ENCODE measurements at regions not wholly inside any gene's neighbourhood (a gene's known extent, or its start where the extent isn't known, plus 50 kb on each side); places are given as distances from the start of the nearest gene placed in this dataset.

DNA sequence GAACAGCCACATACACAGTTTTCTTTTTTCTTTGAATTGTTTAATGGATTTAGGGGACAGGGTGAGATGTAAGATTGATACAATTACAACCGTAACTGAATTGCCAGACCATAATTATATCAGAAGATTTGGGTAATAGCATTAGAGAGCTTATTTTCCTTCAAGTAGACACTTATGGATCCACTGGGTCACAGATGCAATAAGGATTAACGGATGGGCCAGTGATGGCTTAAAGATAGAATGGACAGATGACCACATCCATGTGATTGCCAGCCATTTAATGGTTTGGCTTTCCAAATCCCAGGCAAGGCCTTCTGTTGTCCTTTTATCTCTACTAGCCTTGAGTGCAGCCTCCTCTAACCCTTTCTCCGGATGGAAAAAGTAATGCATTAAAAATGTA lies 94.7 kb upstream of the NUDT12 start:
- no peak for DNase-seq (ENCODE audit: low read depth in 2 of 2)

DNA sequence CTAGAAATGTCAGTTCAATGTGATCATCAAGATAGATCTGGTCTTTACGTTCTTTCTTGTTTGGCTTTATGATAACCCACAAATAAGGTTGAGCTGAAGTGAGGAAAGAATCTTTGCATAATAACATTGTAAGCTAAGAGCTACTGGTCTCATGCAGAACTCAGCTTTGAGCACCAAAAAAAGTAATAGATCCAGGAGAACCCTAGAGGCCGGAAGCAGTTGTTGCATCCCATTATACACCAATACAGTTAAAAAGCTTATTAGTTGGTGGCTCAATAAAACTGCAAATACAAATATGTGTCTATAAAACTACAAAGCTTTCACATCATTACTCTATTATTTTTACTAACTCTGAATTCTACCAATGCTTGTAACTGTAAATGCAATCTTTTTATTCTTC lies 85.5 kb upstream of the NUDT12 start:
- DNase-seq (ENCODE audit: low read depth in 2 of 2), result no peak

DNA sequence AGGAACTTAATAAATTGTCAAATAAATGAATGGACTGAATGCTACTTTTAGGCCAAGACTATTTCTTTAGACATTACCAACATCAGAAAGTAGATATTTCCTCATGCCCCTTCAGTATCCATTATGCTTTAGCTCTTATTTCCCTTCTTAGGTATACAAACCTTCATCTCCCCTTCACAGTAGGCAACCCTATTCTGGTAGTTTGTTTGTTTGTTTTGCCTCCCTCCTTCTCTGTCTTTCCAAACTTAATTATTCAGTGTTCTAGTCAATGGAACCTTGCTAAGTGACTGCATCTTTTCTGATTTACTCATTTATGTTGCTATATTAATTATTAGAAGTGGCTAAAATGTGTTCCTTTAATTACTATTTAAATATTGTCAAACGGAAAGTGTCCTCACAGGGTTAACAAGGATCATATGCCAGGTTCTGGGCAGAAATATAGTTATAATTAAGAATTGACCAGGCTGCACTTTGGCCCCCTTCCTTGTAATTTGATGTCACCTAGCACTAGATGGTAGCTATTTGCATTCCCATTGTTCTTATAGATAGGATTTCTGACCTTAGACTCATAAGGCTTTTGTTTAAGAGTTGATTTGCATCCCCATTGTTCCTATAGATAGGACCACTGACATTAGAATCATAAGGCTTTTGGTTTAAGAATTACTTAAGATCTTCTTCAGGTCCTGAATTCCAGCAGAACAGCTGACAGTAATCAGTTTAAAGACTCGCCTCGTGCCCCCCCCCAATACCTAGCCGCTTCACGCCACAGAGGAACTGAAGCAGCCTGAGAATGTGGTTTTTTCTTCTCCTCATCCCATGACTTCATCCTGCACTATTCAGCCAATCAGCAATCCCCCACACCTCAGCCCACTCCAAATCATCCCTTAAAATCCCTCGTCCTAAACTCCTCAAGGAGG lies 84.4 kb upstream of the NUDT12 start:
- no peak for DNase-seq (ENCODE audit: low read depth in 2 of 2)

DNA sequence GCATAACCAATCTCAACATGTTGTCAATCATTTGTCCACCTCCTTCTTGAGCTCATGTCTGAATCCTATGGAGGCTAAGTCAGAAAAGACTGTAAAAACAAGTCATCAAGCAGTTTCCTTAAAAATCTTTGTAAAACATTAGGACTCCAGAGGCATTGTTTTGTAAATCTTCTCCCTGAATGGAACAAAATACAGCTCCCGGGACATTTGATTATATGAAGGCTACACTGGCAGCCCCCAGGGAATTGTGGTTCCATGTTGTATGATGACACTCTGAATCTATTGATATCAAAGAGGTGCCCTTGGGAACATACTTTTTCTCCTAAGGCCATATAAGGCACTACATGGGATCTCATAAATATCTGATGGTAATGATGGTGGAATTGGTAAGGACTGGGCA lies 83.2 kb upstream of the NUDT12 start:
- no peak for DNase-seq (ENCODE audit: low read depth in 2 of 2)

DNA sequence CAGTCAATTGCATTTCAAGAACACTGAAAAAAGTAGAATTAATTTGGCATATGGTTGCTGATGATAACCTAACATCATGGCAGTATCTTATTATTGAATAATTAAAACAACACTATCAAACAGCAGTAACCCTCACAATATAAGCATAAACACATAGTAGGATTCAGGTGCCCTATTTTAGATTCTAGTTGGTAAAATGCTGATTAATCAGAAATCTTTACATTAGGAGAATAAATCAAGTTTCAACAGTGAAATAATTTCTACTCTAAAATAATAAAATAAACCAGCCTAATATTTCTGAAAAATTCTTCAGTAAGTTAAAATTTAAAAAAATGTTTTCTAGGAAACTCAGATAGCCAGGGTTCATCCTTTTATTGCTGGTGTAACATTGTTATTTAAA lies 76.4 kb upstream of the NUDT12 start:
- DNase-seq (ENCODE audit: low read depth in 2 of 2), result no peak

DNA sequence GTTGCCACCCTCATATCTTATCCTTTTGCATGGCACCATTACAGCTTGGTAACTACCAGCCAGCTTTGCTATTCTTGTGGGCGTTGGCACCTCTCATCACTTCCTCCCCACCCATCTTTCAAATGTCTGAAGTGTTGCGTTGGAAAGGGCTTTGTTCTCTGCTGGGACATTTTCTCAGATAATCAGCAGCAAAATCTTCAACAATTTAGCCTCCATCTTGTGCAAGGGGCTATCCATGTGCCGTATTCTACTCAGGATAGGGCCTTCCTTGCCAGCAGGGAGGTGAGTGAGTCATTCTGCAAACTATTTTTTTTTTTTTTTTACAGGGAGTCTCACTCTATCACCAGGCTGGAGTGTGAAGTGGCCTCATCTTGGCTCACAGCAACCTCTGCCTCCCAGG lies 62.1 kb upstream of the NUDT12 start:
- DNase-seq (ENCODE audit: low read depth in 2 of 2), result no peak

DNA sequence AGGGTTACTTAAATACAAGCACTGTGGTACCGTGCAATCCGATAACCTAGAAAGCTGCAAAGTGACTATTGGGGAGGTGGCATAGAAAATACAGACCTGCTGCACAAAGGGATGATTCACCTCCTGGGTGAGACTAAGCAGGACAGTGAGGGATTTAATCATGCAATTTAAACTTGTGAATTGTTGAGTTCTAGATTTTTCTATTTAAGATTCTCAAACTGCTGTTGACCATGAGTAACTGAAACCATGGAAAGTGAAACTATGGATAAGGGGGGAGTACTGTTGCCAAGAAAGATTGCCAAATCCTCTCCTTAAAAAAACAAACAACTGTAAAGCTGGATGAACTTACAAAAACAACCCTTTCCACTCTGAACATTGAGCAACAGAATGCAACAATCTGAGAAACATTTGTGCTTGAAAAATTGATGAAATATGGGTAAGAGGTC lies 61.5 kb upstream of the NUDT12 start:
- no peak for DNase-seq (ENCODE audit: low read depth in 2 of 2)

DNA sequence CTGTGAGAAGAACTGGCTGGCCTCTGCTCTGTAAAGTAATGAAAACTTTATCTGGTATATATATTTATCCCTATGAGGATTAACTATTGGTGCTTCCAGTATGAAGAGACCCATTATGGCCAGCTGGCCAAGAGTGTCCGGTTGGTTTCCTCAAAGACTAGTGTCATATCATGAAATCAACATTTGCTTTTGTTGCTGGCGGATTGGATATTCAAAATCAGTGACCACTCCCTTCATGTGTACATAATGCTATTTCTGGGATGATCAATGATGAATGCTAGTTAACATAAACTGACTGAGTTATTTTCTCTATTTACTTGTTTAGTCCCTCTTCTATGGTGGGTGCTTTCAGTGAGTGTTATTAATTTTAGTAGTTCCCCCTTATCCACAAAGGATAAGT lies 60.8 kb upstream of the NUDT12 start:
- DNase-seq (ENCODE audit: low read depth in 2 of 2), result no peak

DNA sequence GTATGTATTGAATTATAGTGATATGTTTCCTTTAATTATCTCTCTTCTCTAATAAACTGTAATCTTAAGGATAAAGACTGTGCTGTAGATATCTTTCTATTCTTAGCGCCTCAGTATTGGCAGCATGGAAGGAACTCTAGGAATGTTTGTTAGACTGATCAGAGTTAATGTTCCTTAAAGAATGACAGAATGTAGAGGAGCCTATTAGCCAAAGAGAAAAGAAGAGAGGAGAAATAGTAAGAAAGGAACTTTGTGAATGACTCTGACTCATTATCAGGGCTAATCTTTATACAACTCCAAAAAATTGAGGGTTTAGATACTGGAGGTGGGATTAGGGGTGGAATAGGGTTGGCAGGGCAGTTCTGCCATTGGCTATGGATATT lies 59.0 kb upstream of the NUDT12 start:
- DNase-seq (ENCODE audit: low read depth in 2 of 2), result no peak

DNA sequence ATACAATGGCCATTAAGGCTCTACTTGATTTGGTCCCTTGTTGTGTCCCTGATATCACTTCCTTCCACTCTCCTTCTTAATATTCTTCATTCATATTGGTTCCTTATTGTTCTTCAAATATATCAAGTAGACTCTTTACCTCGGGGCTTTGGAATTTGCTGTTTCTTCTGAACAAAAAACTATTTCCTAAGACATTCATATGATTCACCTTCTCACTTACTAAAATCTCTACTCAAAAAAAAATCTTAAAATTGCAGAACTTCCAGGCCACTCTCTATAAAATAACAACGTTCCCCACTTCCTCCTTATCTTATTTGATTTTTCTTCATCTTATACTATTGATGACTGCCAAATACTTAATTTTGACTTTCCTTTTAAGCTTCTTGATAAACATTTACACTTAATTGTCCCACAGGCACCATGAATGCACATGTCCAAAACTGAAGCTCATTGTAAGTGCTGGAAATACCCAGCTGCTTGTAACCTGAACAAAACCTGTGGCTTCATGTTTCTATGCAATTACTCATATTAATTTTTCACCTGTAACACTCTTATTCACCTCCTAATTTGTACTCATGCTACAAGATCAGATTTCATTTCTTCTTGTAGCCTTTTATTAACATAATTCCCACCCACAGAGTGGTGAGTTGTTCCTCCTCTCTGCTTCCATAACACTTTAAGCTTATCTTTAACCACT lies 58.4 kb upstream of the NUDT12 start:
- no peak for DNase-seq (ENCODE audit: low read depth in 2 of 2)

DNA sequence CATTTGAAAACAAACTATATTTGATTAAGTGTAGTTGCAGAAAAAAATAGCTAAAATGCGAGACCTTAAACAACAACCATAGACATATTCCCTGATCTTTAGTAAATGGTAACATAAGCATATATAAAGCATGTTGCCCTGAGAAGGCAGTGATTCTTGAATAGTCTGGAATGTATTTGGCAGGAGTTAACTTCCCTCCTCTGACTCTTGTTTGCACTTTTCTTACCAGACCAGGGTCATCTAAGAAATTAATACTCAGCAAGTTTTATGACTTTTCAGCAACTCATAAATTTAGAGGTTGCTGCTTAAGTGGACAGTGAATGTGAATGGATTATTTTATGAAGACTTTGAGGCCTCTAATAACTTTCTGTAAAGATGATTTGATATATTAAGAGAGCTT lies 55.3 kb upstream of the NUDT12 start:
- DNase-seq (ENCODE audit: low read depth in 2 of 2), result no peak

DNA sequence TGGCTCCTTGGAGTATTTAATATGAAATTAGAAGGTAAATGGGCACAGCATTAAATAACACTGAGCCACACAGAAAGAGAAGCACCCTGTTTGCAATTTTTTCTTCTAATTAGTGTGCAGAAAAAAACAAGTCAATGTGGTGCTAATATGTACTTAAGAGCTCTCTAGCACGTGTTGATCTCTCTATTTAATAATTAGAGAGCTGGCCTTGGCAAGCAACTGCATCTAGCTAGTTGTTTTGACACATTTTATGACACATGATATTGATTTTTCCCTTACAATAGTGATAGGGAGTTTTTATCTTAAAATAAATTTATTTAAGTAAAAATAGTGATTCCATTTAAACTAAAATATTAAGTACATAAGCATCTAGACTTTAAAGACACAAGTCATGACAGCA lies 54.5 kb upstream of the NUDT12 start:
- DNase-seq (ENCODE audit: low read depth in 2 of 2), result no peak

DNA sequence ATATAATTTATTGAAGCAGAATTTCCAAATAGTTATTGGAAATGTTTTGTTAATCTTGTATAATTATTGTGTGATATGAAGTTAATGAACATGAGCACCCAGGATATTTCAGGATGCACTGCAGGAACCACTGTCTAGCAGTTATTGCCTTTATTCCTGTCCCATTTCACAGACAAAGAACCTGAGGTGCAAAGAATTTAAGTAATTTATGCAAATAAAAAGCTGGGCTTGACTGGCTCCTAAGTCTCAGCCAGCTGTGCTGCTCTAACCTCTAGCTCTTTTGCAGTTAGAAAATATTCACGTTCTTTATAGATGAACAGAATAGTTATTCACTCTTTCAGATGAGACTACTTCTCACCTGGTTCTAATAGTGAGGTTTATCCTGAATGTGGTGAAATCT lies 50.0 kb upstream of the NUDT12 start:
- DNase-seq (ENCODE audit: low read depth in 2 of 2), result no peak

Data from stimulated activated CD8-positive, alpha-beta memory T cell treated with anti-CD3 and anti-CD28 coated beads, Interleukin-2, amount 100 ng/mL, for 48 hours (primary cell).